Tibial nerve (tissue), 4 donors: ENCODE measurements at regions not wholly inside any gene's neighbourhood (a gene's known extent, or its start where the extent isn't known, plus 50 kb on each side); places are given as distances from the start of the nearest gene placed in this dataset.
A peak's percentile ranks its signal among the peaks of the same experiment; 100 is the strongest.

Source experiments
- DNase-seq, 2 donors: peaks; one replicate each; pipeline ENCODE4 v3.0.0-alpha.2; 2019; ENCODE audit warnings: low spot score in 2 of 2
- H3K27ac ChIP-seq, 4 donors: fragments of 200-600 bp; sonication (generic) in 3 of 4; one replicate each; pipeline ENCODE4 v1.5.1; 2017 to 2019; ENCODE audit warnings: mild to moderate bottlenecking in 1 of 4
- H3K27me3 ChIP-seq, 2 donors: fragments of 200-600 bp; sonication (generic) in 1 of 2; one replicate each; pipeline versions ENCODE4 v1.5.1 to v1.6.0; 2017 to 2019
- H3K36me3 ChIP-seq, 3 donors: fragments of 200-600 bp; sonication (generic); one replicate each; pipeline ENCODE4 v1.5.1; 2018 to 2019
- H3K4me1 ChIP-seq, 4 donors: fragments of 200-600 bp; sonication (generic) in 3 of 4; one replicate each; pipeline ENCODE4 v1.5.1; 2017 to 2019
- H3K4me3 ChIP-seq, 4 donors: fragments of 200-600 bp; sonication (generic) in 3 of 4; one replicate each; pipeline ENCODE4 v1.5.1; 2017 to 2019; ENCODE audit warnings: mild to moderate bottlenecking in 1 of 4, moderate library complexity in 1 of 4
- H3K9me3 ChIP-seq, 4 donors: fragments of 200-600 bp; sonication (generic) in 3 of 4; one replicate each; pipeline ENCODE4 v1.5.1; 2017 to 2019
- EP300 ChIP-seq, 2 donors: sonication (generic); formaldehyde crosslinking; IDR thresholded peaks; one replicate each; pipeline ENCODE4 v1.6.1; 2017; ENCODE audit warnings: antibody characterized with exemption in 2 of 2, mild to moderate bottlenecking in 1 of 2
- POLR2A ChIP-seq, 2 donors: fragments of 450-650 bp; IDR thresholded peaks; one replicate each; pipeline ENCODE4 v1.6.1; 2017; ENCODE audit warnings: antibody characterized with exemption in 2 of 2, mild to moderate bottlenecking in 2 of 2, moderate library complexity in 2 of 2
- WGBS, 2 donors: methylation state at CpG; one replicate each; pipeline ENCODE4 v1.1.5; 2018; 5-methylcytosine and 5-hydroxymethylcytosine counted together
- TF ChIP-seq, protein P1 (sequence below), 5 experiments: fragments of 200-600 bp in 3 of 5; fragments of 450-650 bp in 2 of 5; sonication (generic) in 3 of 5; IDR thresholded peaks; one replicate each; pipeline ENCODE4 v1.5.1; 2016 to 2019; ENCODE audit warnings: antibody characterized with exemption in 5 of 5, mild to moderate bottlenecking in 3 of 5, moderate library complexity in 2 of 5

DNA sequence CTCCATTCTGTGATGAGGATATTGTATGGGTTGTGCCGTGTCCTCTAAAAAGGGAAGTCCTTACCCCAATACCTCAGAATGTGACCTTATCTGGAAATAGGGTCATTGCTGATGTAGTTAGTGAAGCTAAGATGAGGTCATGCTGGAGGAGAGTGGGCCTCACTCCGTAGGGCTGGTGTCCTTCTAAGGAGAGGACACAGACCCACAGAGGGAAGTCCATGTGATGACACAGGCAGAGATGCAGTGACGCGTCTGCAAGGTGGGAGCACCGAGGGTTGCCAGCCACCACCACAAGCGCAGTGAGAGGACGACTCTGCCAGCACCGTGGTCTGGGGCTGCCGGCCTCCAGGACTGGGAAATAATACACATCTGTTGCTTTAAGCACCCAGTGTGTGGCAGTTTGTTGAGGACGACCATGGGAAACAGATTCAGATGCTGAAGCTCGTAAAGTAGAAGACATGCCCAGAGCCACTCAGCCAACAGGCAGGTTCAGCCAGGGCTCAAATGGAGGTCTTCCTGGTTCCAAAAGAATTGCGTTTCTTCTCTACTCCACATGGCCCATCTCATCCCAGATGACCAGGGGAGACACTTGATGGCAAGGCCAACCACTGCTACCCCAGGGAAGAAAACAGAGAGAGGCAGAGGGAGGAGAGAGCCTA, 59.2 kb upstream of the DUSP22 start:
- peaks cover 0 to 15% (median 3%) of the 10 kb centered on the region in 4 donors for H3K4me1 ChIP-seq
- H3K36me3 ChIP-seq, result no peaks in the 10 kb centered on the region
- no peak for DNase-seq
- TF ChIP-seq, protein P1, sequence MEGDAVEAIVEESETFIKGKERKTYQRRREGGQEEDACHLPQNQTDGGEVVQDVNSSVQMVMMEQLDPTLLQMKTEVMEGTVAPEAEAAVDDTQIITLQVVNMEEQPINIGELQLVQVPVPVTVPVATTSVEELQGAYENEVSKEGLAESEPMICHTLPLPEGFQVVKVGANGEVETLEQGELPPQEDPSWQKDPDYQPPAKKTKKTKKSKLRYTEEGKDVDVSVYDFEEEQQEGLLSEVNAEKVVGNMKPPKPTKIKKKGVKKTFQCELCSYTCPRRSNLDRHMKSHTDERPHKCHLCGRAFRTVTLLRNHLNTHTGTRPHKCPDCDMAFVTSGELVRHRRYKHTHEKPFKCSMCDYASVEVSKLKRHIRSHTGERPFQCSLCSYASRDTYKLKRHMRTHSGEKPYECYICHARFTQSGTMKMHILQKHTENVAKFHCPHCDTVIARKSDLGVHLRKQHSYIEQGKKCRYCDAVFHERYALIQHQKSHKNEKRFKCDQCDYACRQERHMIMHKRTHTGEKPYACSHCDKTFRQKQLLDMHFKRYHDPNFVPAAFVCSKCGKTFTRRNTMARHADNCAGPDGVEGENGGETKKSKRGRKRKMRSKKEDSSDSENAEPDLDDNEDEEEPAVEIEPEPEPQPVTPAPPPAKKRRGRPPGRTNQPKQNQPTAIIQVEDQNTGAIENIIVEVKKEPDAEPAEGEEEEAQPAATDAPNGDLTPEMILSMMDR (IDR thresholded peaks at IDR 0.05), result no peak
- TF ChIP-seq POLR2A (IDR thresholded peaks at IDR 0.05) (no peak), EP300 (IDR thresholded peaks at IDR 0.05) (no peak)
- H3K27me3 ChIP-seq, result no peaks in the 10 kb centered on the region
- no peaks in the 10 kb centered on the region for H3K9me3 ChIP-seq
- no peak overlapping the region for H3K4me3 ChIP-seq
- WGBS, 2 donors, result 90% methylated on average over 11 to 12 of the region's 12 CpGs
- no peak overlapping the region for H3K27ac ChIP-seq

DNA sequence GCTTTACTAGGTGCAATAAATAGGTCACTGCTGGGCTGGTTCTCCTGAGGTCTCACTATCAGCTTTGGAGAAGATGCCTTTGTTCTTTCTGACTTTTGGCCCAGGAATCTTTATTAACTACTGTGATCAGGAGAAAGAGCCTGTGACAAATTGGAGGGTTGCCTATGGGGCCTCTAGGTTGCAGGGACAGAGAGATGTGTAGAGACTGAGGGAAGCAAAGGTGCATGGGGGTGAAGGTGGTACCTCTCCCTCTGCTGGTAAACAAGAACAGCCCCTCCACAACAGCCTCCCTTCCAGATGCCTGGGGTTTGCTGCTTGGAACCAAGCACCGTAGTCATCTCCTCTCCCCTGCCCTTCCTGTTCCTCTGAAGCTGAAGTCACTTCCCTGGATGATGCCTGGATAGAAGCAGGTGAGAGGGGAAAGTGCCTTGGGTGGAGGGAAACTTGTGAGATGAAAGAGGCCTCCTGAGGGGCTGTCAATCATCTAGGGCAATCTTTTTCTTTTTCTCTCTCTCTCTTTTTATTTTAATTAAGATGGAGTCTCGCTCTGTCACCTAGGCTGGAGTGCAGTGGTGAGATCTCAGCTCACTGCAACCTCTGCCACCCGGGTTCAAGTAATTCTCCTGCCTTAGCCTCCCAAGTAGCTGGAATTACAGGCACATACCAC, 57.4 kb upstream of the DUSP22 start:
- no peak overlapping the region for H3K4me3 ChIP-seq
- no peaks in the 10 kb centered on the region for H3K27me3 ChIP-seq
- H3K36me3 ChIP-seq, result no peaks in the 10 kb centered on the region
- 84 to 90% methylated on average over 3 of the region's 3 CpGs for WGBS, 2 donors
- DNase-seq, result no peak
- TF ChIP-seq EP300 (IDR thresholded peaks at IDR 0.05) (no peak), POLR2A (IDR thresholded peaks at IDR 0.05) (no peak)
- TF ChIP-seq, protein P1 (IDR thresholded peaks at IDR 0.05), result no peak
- H3K4me1 ChIP-seq, result peaks cover 0 to 15% (median 3%) of the 10 kb centered on the region in 4 donors
- peak overlapping the region in 1 of 4 donors; percentile 4 for H3K27ac ChIP-seq
- H3K9me3 ChIP-seq, result no peaks in the 10 kb centered on the region

DNA sequence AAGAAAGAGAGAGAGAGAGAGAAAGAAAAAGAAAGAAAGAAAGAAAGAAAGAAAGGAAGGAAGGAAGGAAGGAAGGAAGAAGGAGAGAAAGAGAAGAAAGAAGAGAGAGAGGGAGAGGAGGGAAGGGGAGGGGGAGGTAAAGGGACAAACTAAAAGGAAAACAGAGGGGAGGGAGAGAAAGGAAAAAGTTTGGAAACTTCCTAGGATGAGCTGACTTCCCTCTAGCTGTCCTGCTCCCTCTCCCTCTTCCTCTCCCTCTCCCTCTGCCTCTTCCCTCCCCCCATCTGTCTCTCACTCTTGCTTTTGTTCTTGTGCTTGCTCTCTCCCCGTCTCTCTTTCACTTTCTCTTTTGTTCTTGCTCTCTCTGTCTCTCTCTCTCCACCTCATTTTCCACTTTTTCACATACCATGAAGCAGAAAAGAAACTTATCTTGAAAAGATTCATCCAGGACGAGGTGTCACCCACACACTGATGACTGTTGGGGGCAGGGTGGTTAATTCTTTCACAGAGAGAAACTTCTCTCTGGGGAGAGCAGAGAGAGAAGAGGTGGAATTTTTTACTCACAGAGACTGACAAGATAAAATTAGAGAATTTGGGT, 56.4 kb upstream of the DUSP22 start:
- TF ChIP-seq POLR2A (IDR thresholded peaks at IDR 0.05) (no peak), EP300 (IDR thresholded peaks at IDR 0.05) (no peak)
- TF ChIP-seq, protein P1 (IDR thresholded peaks at IDR 0.05), result no peak
- no peaks in the 10 kb centered on the region for H3K27me3 ChIP-seq
- H3K36me3 ChIP-seq, result no peaks in the 10 kb centered on the region
- WGBS, 2 donors, result 1 to 2% methylated on average over 2 of the region's 2 CpGs
- H3K27ac ChIP-seq, result peak overlapping the region; percentile 4 to 83 (median 56)
- peak overlapping the region in 2 of 4 donors; percentile 16 to 42 for H3K4me3 ChIP-seq
- no peaks in the 10 kb centered on the region for H3K9me3 ChIP-seq
- peaks cover 0 to 15% (median 3%) of the 10 kb centered on the region in 4 donors for H3K4me1 ChIP-seq
- no peak for DNase-seq

DNA sequence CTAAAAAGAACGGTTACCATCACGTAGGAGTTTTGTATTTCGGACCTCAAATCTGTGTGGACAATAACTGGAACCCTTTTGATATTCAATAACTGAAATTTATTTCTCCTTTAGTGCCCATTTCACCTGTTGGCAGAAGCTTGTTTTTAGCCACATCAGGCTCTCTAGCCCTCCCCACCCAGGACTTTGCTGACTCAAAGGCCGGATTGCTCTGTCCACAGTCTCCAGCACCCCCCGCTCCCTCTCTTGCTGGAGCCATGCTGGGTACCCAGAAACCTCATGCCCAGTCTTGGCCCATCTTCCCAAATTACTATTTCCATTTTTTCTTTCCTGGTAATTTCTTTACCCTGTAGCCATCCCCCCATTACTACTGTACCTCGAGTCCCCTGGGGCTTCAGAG, 55.8 kb upstream of the DUSP22 start:
- DNase-seq, result no peak
- H3K4me1 ChIP-seq, result peaks cover 0 to 15% (median 3%) of the 10 kb centered on the region in 4 donors
- H3K9me3 ChIP-seq, result no peaks in the 10 kb centered on the region
- no peaks in the 10 kb centered on the region for H3K36me3 ChIP-seq
- TF ChIP-seq POLR2A (IDR thresholded peaks at IDR 0.05), result no peak
- TF ChIP-seq, protein P1 (IDR thresholded peaks at IDR 0.05), result no peak
- no peak for TF ChIP-seq EP300 (IDR thresholded peaks at IDR 0.05)
- peak overlapping the region in 1 of 4 donors; percentile 42 for H3K4me3 ChIP-seq
- H3K27me3 ChIP-seq, result no peaks in the 10 kb centered on the region
- H3K27ac ChIP-seq, result peak overlapping the region in 3 of 4 donors; percentile 30 to 83 (median 83)
- WGBS, 2 donors, result 75 to 80% methylated on average over 6 of the region's 6 CpGs

DNA sequence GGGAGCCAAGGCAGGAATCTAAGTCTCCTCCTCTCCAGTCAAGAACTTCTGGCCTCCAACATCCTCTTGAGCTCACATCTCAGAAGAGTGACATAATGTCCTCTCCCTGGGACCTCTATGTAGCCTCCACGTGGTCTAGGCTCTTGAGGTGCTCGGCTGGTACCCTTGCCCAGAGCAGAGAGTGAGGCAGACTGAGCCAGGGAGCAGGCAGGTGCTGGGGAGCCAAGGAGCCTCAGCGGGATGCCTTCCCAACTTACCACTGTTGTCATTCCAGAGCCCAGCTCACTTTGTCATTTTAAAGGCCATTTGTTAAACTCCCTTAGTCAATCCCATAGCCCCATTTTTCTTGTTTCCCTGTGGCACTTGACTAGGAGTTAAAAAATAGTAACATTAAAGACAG, 52.1 kb upstream of the DUSP22 start:
- TF ChIP-seq EP300 (IDR thresholded peaks at IDR 0.05) (no peak), POLR2A (IDR thresholded peaks at IDR 0.05) (no peak)
- TF ChIP-seq, protein P1 (IDR thresholded peaks at IDR 0.05), result no peak
- DNase-seq, result no peak
- no peak overlapping the region for H3K27ac ChIP-seq
- peaks cover 0 to 15% (median 3%) of the 10 kb centered on the region in 4 donors for H3K4me1 ChIP-seq
- WGBS, 2 donors, result 60 to 67% methylated on average over 3 of the region's 3 CpGs
- H3K27me3 ChIP-seq, result no peaks in the 10 kb centered on the region
- H3K9me3 ChIP-seq, result peaks cover 0 to 7% (median 3%) of the 10 kb centered on the region in 4 donors
- no peak overlapping the region for H3K4me3 ChIP-seq
- no peaks in the 10 kb centered on the region for H3K36me3 ChIP-seq
